Right cardiac atrium (tissue), 5 donors: ENCODE measurements at regions not wholly inside any gene's neighbourhood (a gene's known extent, or its start where the extent isn't known, plus 50 kb on each side); places are given as distances from the start of the nearest gene placed in this dataset.
A peak's percentile ranks its signal among the peaks of the same experiment; 100 is the strongest.
"Not testable (repeated sequence)": the region's sequence is repeated elsewhere in the genome, so short reads cannot be mapped to it uniquely, and the experiment has no call there.

ENCODE experiments used
- ATAC-seq, 2 donors: fragments of 200-7000 bp; cut with Tn5 transposase; one replicate each; pipeline versions ENCODE4 v1.8.0 to v1.9.1; 2020; ENCODE audit warnings: moderate library complexity in 2 of 2, mild to moderate bottlenecking in 1 of 2
- DNase-seq, 3 donors: peaks; one replicate each; pipeline ENCODE4 v3.0.0-alpha.2; 2020
- H3K27ac ChIP-seq: one replicate; pipeline ENCODE4 v1.5.1; 2013; ENCODE audit warnings: mild to moderate bottlenecking, low read length, control low read depth, moderate library complexity
- H3K27me3 ChIP-seq: one replicate; pipeline ENCODE4 v1.6.1; 2013; ENCODE audit not compliant: control insufficient read depth, insufficient read depth
- H3K4me1 ChIP-seq: one replicate; pipeline ENCODE4 v1.6.1; 2013; ENCODE audit warnings: low read length; ENCODE audit not compliant: control insufficient read depth, insufficient read depth
- H3K4me3 ChIP-seq: one replicate; pipeline ENCODE4 v1.5.1; 2013; ENCODE audit warnings: low read length, control low read depth
- H3K9me3 ChIP-seq: one replicate; pipeline ENCODE4 v1.6.1; 2013; ENCODE audit warnings: low read length; ENCODE audit not compliant: control insufficient read depth
- WGBS: extraction: QIAGEN DNeasy Blood & Tissue Kit; methylation state at CpG from one replicate; pipeline ENCODE4 v1.1.7; 2013; 5-methylcytosine and 5-hydroxymethylcytosine counted together
- intact Hi-C, 4 donors: fragments of 100-400 bp; cut with DNase I; formaldehyde crosslinking; loops; one replicate each; pipeline versions ENCODE4 v1.11.0 to v1.14.0; 2022 to 2023
- donor health status: healthy with polysubstance abuse.
- donor health status: DM: no; HTN: yes; CAD: no.
- donor health status: DM: no; HTN: no; CAD: no.
- donor health status: DM: no; HTN: yes; CAD: no; lungs with severe emphysema.
- donor health status: DM: yes; HTN: yes; CAD: no.

GRCh38 chr2:241961454-241961853 lies 91.9 kb downstream of the RTP5 start:
- H3K4me1 ChIP-seq: no peaks in the 10 kb centered on the region
- no peaks in the 10 kb centered on the region for H3K9me3 ChIP-seq
- intact Hi-C loops: no loop called here
- ATAC-seq (no peak), DNase-seq (no peak)
- H3K27me3 ChIP-seq: no peaks in the 10 kb centered on the region
- WGBS: 92% methylated on average over 9 of the region's 9 CpGs
- no peak overlapping the region for H3K27ac ChIP-seq
- no peak overlapping the region for H3K4me3 ChIP-seq

GRCh38 chr2:241964133-241964532 lies 94.6 kb downstream of the RTP5 start:
- Histone ChIP-seq H3K9me3 (no peaks in the 10 kb centered on the region), H3K4me1 (no peaks in the 10 kb centered on the region), H3K4me3 (no peak overlapping the region), H3K27ac (no peak overlapping the region), H3K27me3 (no peaks in the 10 kb centered on the region)
- ATAC-seq: no peak
- no peak for DNase-seq
- intact Hi-C loops: no loop called here
- WGBS: 81% methylated on average over 7 of the region's 7 CpGs

GRCh38 chr2:241965931-241966412 lies 96.4 kb downstream of the RTP5 start:
- peak in 1 of 3 donors; percentile 35 for DNase-seq
- H3K27ac ChIP-seq: no peak overlapping the region
- peak overlapping the region; percentile 29 for H3K4me3 ChIP-seq

GRCh38 chr2:241966647-241967466 lies 97.3 kb downstream of the RTP5 start:
- intact Hi-C loops: no loop called here
- WGBS: 84% methylated on average over 16 of the region's 16 CpGs
- Histone ChIP-seq H3K9me3 (no peaks in the 10 kb centered on the region), H3K4me1 (no peaks in the 10 kb centered on the region), H3K4me3 (no peak overlapping the region), H3K27ac (no peak overlapping the region), H3K27me3 (no peaks in the 10 kb centered on the region)
- DNase-seq (no peak), ATAC-seq (no peak)

More at GRCh38 chr2:241965931-241966412, 96.4 kb downstream of the RTP5 start:
- peak; percentile 59 to 72 for ATAC-seq
- no peaks in the 10 kb centered on the region for H3K4me1 ChIP-seq
- H3K9me3 ChIP-seq: no peaks in the 10 kb centered on the region
- intact Hi-C loops: no loop called here
- H3K27me3 ChIP-seq: no peaks in the 10 kb centered on the region
- WGBS: 33% methylated on average over 11 of the region's 11 CpGs

GRCh38 chr2:241967467-241968144 lies 98.1 kb downstream of the RTP5 start:
- no peak overlapping the region for H3K4me3 ChIP-seq
- ATAC-seq (no peak), DNase-seq (no peak)
- no peak overlapping the region for H3K27ac ChIP-seq
- H3K9me3 ChIP-seq: no peaks in the 10 kb centered on the region
- no peaks in the 10 kb centered on the region for H3K27me3 ChIP-seq
- 92% methylated on average over 17 of the region's 17 CpGs for WGBS
- H3K4me1 ChIP-seq: no peaks in the 10 kb centered on the region
- intact Hi-C loops: no loop called here

GRCh38 chr2:241968417-241968816 lies 98.9 kb downstream of the RTP5 start:
- intact Hi-C loops: no loop called here
- 94% methylated on average over 9 of the region's 9 CpGs for WGBS
- DNase-seq (no peak), ATAC-seq (no peak)
- no peaks in the 10 kb centered on the region for H3K4me1 ChIP-seq
- no peak overlapping the region for H3K4me3 ChIP-seq
- H3K9me3 ChIP-seq: no peaks in the 10 kb centered on the region
- no peak overlapping the region for H3K27ac ChIP-seq
- no peaks in the 10 kb centered on the region for H3K27me3 ChIP-seq

- H3K4me1 ChIP-seq, H3K4me3 ChIP-seq, H3K27me3 ChIP-seq, DNase-seq, intact Hi-C loops, H3K9me3 ChIP-seq, H3K27ac ChIP-seq, ATAC-seq: not testable (repeated sequence)
- 99% methylated on average over 6 of the region's 6 CpGs for WGBS
Measured at GRCh38 chr2:241969182-241969581, 99.7 kb downstream of the RTP5 start.

- ATAC-seq (no peak), DNase-seq (no peak)
- intact Hi-C loops: no loop called here
- WGBS: 84% methylated on average over 5 of the region's 5 CpGs
- Histone ChIP-seq H3K27ac (no peak overlapping the region), H3K27me3 (no peaks in the 10 kb centered on the region), H3K9me3 (no peaks in the 10 kb centered on the region), H3K4me1 (no peaks in the 10 kb centered on the region), H3K4me3 (no peak overlapping the region)
Measured at GRCh38 chr2:241970716-241971115, 101.2 kb downstream of the RTP5 start.

GRCh38 chr2:241974096-241974495 lies 104.6 kb downstream of the RTP5 start:
- no peak overlapping the region for H3K4me3 ChIP-seq
- WGBS: 88% methylated on average over 15 of the region's 15 CpGs
- no peaks in the 10 kb centered on the region for H3K27me3 ChIP-seq
- H3K27ac ChIP-seq: no peak overlapping the region
- H3K4me1 ChIP-seq: no peaks in the 10 kb centered on the region
- ATAC-seq: no peak
- H3K9me3 ChIP-seq: no peaks in the 10 kb centered on the region
- DNase-seq: no peak
- intact Hi-C loops: no loop called here

- Histone ChIP-seq H3K27ac (no peak overlapping the region), H3K27me3 (no peaks in the 10 kb centered on the region), H3K4me3 (no peak overlapping the region), H3K4me1 (no peaks in the 10 kb centered on the region), H3K9me3 (no peaks in the 10 kb centered on the region)
- intact Hi-C loops: no loop called here
- ATAC-seq: peak in 1 of 2 donors; percentile 28
- WGBS: 86% methylated on average over 26 of the region's 26 CpGs
- no peak for DNase-seq
Measured at GRCh38 chr2:241974851-241975592, 105.5 kb downstream of the RTP5 start.
